Activated CD8-positive, alpha-beta T cell treated with anti-CD3 and anti-CD28 coated beads for 36 hours (primary cell): ENCODE measurements at regions not wholly inside any gene's neighbourhood (a gene's known extent, or its start where the extent isn't known, plus 50 kb on each side); places are given as distances from the start of the nearest gene placed in this dataset.

Source experiments
- ATAC-seq: fragments of 200-7000 bp; cut with Tn5 transposase; one replicate; pipeline ENCODE4 v1.10.0; 2021; ENCODE audit warnings: mild to moderate bottlenecking, moderate library complexity
- CTCF ChIA-PET: fragments of 350-600 bp; sonication (Branson Sonifier 250); formaldehyde crosslinking; loops from one replicate; lab custom pipeline; 2021; ENCODE audit warnings: antibody characterized with exemption; lab: Charles Lee
- POLR2A ChIA-PET: fragments of 350-600 bp; sonication (Branson Sonifier 250); formaldehyde crosslinking; loops from one replicate; lab custom pipeline; 2021; ENCODE audit warnings: antibody characterized with exemption; lab: Charles Lee
- DNase-seq: peaks from one replicate; pipeline ENCODE4 v3.0.0-alpha.2; 2020
- H3K27ac Mint-ChIP-seq: one replicate; pipeline ENCODE4 v1.8.0; 2021; ENCODE audit warnings: mild to moderate bottlenecking, mixed read lengths
- H3K27me3 Mint-ChIP-seq: one replicate; pipeline ENCODE4 v1.8.0; 2021; ENCODE audit warnings: mixed read lengths
- H3K36me3 Mint-ChIP-seq: one replicate; pipeline ENCODE4 v1.8.0; 2021; ENCODE audit warnings: low read depth, mixed read lengths
- H3K4me1 Mint-ChIP-seq: one replicate; pipeline ENCODE4 v1.8.0; 2021; ENCODE audit warnings: low read depth, mixed read lengths
- H3K4me3 Mint-ChIP-seq: one replicate; pipeline ENCODE4 v1.8.0; 2021; ENCODE audit warnings: mild to moderate bottlenecking, moderate library complexity, mixed read lengths
- H3K9me3 Mint-ChIP-seq: one replicate; pipeline ENCODE4 v1.8.0; 2021; ENCODE audit warnings: mixed read lengths
- intact Hi-C: fragments of 100-400 bp; cut with micrococcal nuclease; formaldehyde crosslinking; loops from one replicate; pipeline ENCODE4 v1.10.0; 2022
- TF ChIP-seq, protein P1 (sequence below): fragments of 200-600 bp; IDR thresholded peaks from one replicate; pipeline ENCODE4 v1.8.0; 2022; ENCODE audit warnings: antibody characterized with exemption, mild to moderate bottlenecking

DNA sequence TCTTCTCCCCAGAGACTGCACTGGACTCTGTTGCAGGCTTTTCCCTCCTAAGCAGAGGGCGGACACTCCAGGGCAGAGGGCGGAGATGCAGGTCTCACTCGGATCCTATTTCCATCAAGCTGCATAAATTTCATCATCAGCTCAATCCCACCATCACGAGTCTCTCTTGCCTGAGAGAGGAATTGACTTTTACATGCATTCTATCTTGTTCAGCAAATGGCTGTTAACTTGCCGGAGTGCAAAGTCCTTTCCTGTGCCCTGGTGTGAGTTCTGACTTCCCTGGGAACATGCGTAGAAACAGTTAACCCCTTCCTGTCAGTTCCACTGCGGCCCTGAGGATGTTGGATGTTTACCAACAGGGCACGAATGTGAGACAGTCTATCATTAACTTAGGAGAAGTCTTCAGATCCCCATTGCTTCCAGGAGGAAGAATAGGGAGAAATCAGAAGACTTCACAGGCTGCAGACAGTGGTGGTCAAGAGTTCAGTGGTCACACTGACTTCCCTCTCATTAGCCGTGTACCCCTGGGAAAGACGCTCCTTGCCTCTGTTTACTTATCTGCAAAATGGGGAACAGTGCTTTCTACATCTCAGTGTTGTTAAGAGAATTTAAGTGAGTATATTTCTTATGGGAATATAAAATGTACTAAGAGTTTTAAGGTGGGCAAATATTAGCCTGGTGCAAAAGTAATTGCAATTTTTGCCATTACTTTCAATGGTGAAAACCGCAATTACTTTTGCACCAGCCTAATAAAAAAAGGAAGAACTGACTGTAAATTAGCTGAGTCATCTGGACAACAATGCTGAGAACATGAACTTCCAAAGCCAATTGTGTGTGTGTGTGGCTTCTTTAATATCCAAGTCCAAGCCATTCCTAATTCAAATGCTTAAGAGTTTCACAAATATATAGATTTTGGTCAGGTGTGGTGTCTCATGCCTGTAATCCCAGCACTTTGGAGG lies 248.0 kb downstream of the DRD1 start:
- intact Hi-C loops: no loop called here
- Mint-ChIP-seq H3K4me1 (no peaks in the 10 kb centered on the region), H3K36me3 (no peaks in the 10 kb centered on the region), H3K27me3 (peaks cover 10% of the 10 kb centered on the region), H3K9me3 (no peaks in the 10 kb centered on the region), H3K27ac (no peak overlapping the region), H3K4me3 (no peak overlapping the region)
- TF ChIP-seq, protein P1, sequence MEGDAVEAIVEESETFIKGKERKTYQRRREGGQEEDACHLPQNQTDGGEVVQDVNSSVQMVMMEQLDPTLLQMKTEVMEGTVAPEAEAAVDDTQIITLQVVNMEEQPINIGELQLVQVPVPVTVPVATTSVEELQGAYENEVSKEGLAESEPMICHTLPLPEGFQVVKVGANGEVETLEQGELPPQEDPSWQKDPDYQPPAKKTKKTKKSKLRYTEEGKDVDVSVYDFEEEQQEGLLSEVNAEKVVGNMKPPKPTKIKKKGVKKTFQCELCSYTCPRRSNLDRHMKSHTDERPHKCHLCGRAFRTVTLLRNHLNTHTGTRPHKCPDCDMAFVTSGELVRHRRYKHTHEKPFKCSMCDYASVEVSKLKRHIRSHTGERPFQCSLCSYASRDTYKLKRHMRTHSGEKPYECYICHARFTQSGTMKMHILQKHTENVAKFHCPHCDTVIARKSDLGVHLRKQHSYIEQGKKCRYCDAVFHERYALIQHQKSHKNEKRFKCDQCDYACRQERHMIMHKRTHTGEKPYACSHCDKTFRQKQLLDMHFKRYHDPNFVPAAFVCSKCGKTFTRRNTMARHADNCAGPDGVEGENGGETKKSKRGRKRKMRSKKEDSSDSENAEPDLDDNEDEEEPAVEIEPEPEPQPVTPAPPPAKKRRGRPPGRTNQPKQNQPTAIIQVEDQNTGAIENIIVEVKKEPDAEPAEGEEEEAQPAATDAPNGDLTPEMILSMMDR: no peak
- ChIA-PET POLR2A (no interaction called here), CTCF (interaction anchor here (1.6 kb wide), 1 partner anchor 248 kb away, joined by 3 read pairs; the partner anchor contains the start of gene DRD1)
- DNase-seq (no peak), ATAC-seq (no peak)

DNA sequence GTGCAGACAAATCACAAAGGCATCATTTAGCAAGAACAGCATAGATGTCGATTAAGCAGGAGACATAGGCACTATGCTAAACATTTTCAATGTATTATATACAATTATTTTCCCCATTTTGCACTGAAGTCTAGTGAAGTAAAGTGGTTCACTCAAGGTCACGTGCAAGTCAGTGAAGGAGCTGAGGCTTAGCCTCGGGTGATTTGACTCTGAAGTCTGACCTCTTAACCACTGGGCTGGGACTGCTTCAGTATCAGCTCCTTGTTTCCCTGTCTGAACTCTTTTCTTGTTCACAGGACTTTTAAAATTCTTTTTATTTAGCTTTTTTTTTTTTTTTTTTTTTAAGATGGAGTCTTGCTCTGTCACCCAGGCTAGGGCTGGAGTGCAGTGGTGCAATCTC lies 262.7 kb downstream of the DRD1 start:
- ChIA-PET CTCF (no interaction called here), POLR2A (no interaction called here)
- Mint-ChIP-seq H3K4me3 (no peak overlapping the region), H3K27ac (no peak overlapping the region), H3K4me1 (no peaks in the 10 kb centered on the region), H3K9me3 (no peaks in the 10 kb centered on the region), H3K27me3 (peaks cover 5% of the 10 kb centered on the region), H3K36me3 (no peaks in the 10 kb centered on the region)
- TF ChIP-seq, protein P1: no peak
- no peak for ATAC-seq
- intact Hi-C loops: no loop called here
- DNase-seq: no peak

DNA sequence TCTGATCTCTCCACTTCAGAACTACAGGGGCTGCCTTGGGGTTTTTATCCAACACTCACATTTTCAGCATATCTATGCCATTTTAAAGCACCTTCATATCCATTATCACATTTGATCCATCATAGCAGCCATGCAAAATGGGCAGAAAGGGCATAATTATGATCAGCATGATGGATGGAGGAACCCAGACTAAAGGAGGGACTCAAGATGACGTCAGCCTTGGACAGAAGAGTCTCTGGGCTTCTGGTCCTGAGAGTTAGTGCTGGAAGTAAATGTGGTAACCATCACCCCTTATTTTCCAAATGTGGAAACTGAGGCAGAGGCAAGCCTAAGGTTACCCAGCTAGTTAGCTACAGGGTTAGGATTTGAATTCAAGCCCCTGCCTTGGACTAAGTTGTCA lies 273.1 kb downstream of the DRD1 start:
- Mint-ChIP-seq H3K9me3 (no peaks in the 10 kb centered on the region), H3K4me1 (no peaks in the 10 kb centered on the region), H3K27ac (no peak overlapping the region), H3K36me3 (no peaks in the 10 kb centered on the region), H3K4me3 (no peak overlapping the region), H3K27me3 (peaks cover 4% of the 10 kb centered on the region)
- DNase-seq (no peak), ATAC-seq (no peak)
- POLR2A ChIA-PET: no interaction called here
- TF ChIP-seq, protein P1: no peak
- CTCF ChIA-PET: no interaction called here
- intact Hi-C loops: no loop called here

DNA sequence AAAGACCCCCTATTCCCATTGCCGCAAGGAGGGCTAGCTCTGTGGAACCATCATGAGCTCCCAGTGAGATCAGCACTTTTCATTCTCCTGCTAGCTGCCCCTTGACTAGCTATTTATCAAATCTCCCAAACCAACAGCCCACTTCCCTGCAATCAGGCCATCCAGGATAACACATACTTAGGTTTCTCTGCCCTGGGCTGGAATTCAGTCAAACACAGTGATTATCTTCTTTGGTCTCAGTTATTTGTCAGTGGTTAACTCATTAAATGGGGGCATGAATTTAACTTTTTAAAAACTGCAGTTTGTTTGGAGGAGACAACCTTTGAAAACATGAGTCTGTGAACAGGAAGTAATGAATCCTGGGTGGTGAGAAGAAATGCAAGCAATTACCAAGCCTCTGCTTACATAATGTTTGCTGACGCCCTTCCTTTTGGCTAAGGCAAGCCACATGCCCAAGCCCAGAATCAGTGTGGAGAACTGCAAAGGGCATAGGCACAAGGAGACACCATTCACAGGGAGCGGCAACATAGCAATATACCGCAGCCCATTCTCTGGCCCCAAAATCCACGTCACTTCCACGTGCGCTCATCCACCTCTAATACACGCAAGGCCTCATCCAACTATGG lies 275.0 kb downstream of the DRD1 start:
- Mint-ChIP-seq H3K27me3 (peaks cover 5% of the 10 kb centered on the region), H3K36me3 (no peaks in the 10 kb centered on the region), H3K9me3 (no peaks in the 10 kb centered on the region), H3K27ac (no peak overlapping the region), H3K4me3 (no peak overlapping the region), H3K4me1 (no peaks in the 10 kb centered on the region)
- ATAC-seq (no peak), DNase-seq (no peak)
- intact Hi-C loops: no loop called here
- TF ChIP-seq, protein P1: no peak
- ChIA-PET CTCF (no interaction called here), POLR2A (no interaction called here)

DNA sequence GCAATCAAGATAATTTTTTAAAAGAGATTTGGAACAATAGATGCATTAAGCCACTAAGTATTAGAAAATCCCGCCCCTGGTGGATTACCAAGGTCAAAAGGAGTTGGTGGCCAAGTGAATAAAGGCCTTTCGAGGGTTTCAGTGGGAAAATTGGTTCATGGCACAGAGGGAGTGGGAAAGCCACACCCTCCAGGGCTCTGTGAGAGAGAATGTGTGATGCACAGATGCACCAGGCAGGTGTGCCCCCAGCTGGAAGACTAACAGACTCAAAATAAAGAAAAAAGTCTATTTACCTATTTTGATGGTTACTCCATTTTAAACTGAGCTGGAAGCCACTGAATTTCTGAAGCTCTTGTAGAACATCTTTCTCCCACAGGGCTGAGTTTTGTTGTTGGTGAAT lies 278.0 kb downstream of the DRD1 start:
- Mint-ChIP-seq H3K9me3 (no peaks in the 10 kb centered on the region), H3K4me1 (no peaks in the 10 kb centered on the region), H3K36me3 (no peaks in the 10 kb centered on the region), H3K27ac (no peak overlapping the region), H3K4me3 (no peak overlapping the region), H3K27me3 (peaks cover 3% of the 10 kb centered on the region)
- CTCF ChIA-PET: no interaction called here
- intact Hi-C loops: no loop called here
- DNase-seq (no peak), ATAC-seq (no peak)
- TF ChIP-seq, protein P1: no peak
- POLR2A ChIA-PET: no interaction called here
